H9 (cell line): ENCODE measurements at regions not wholly inside any gene's neighbourhood (a gene's known extent, or its start where the extent isn't known, plus 50 kb on each side); places are given as distances from the start of the nearest gene placed in this dataset.
A peak's percentile ranks its signal among the peaks of the same experiment; 100 is the strongest.

ENCODE experiments used
- DNase-seq: peaks from one replicate; pipeline ENCODE4 v3.0.0-alpha.2; 2017
- H2AFZ ChIP-seq: one replicate; pipeline ENCODE4 v1.6.1; 2013; ENCODE audit warnings: mild to moderate bottlenecking, low read length, control low read depth, moderate library complexity
- H2AK5ac ChIP-seq: 2 replicates; pipeline ENCODE4 v1.6.1; 2013; ENCODE audit warnings: low read length, control low read depth, mixed read lengths; ENCODE audit not compliant: insufficient read length
- H2BK120ac ChIP-seq: one replicate; pipeline ENCODE4 v1.6.1; 2013; ENCODE audit warnings: low read depth, mild to moderate bottlenecking, low read length, control low read depth, inconsistent platforms; ENCODE audit not compliant: poor library complexity, severe bottlenecking
- H2BK12ac ChIP-seq: 2 replicates; pipeline ENCODE4 v1.6.1; 2013; ENCODE audit warnings: low read length, control low read depth, mixed read lengths, low read depth; ENCODE audit not compliant: insufficient read length
- H2BK15ac ChIP-seq: 2 replicates; pipeline ENCODE4 v1.6.1; 2013; ENCODE audit warnings: low read depth, low read length, control low read depth
- H2BK20ac ChIP-seq: one replicate; pipeline ENCODE4 v1.6.1; 2013; ENCODE audit warnings: low read depth, mild to moderate bottlenecking, low read length, control low read depth, inconsistent platforms; ENCODE audit not compliant: poor library complexity, severe bottlenecking
- H2BK5ac ChIP-seq: 2 replicates; pipeline ENCODE4 v1.6.1; 2013; ENCODE audit warnings: low read length, control low read depth, mixed read lengths; ENCODE audit not compliant: insufficient read length
- H3K14ac ChIP-seq: 2 replicates; pipeline ENCODE4 v1.6.1; 2013; ENCODE audit warnings: low read length, control low read depth; ENCODE audit not compliant: insufficient read depth
- H3K18ac ChIP-seq: 2 replicates; pipeline ENCODE4 v1.6.1; 2013; ENCODE audit warnings: low read depth, mild to moderate bottlenecking, mixed read lengths, low read length, control low read depth; ENCODE audit not compliant: insufficient read length
- H3K23ac ChIP-seq: 2 replicates; pipeline ENCODE4 v1.6.1; 2013; ENCODE audit warnings: low read length, control low read depth, mixed read lengths, low read depth; ENCODE audit not compliant: insufficient read length
- H3K23me2 ChIP-seq: 2 replicates; pipeline ENCODE4 v1.6.1; 2013; ENCODE audit warnings: low read depth, mild to moderate bottlenecking, mixed read lengths, low read length, control low read depth; ENCODE audit not compliant: insufficient read length, poor library complexity, severe bottlenecking
- H3K27ac ChIP-seq: 2 replicates; pipeline ENCODE4 v1.5.1; 2013; ENCODE audit warnings: low read length, control low read depth, mixed read lengths, low read depth; ENCODE audit not compliant: insufficient read length
- H3K27me3 ChIP-seq: 2 replicates; pipeline ENCODE4 v1.6.1; 2013; ENCODE audit warnings: low read length, control low read depth, inconsistent platforms; ENCODE audit not compliant: insufficient read depth
- H3K4ac ChIP-seq: 2 replicates; pipeline ENCODE4 v1.6.1; 2013; ENCODE audit warnings: low read depth, mild to moderate bottlenecking, control low read depth, inconsistent platforms, low read length, moderate library complexity
- H3K4me1 ChIP-seq: 2 replicates; pipeline ENCODE4 v1.6.1; 2013; ENCODE audit warnings: low read length, control low read depth, inconsistent platforms; ENCODE audit not compliant: insufficient read depth
- H3K4me2 ChIP-seq: 2 replicates; pipeline ENCODE4 v1.6.1; 2013; ENCODE audit warnings: low read length, control low read depth, mixed read lengths; ENCODE audit not compliant: insufficient read length, insufficient read depth
- H3K56ac ChIP-seq: 2 replicates; pipeline ENCODE4 v1.6.1; 2013; ENCODE audit warnings: low read depth, mild to moderate bottlenecking, mixed read lengths, low read length, control low read depth; ENCODE audit not compliant: insufficient read length
- H3K79me1 ChIP-seq: 2 replicates; pipeline ENCODE4 v1.6.1; 2013; ENCODE audit warnings: low read depth, mild to moderate bottlenecking, moderate library complexity, low read length, control low read depth, inconsistent platforms; ENCODE audit not compliant: insufficient read depth, poor library complexity, severe bottlenecking
- H3K79me2 ChIP-seq: 2 replicates; pipeline ENCODE4 v1.6.1; 2013; ENCODE audit warnings: low read length, control low read depth, inconsistent platforms; ENCODE audit not compliant: insufficient read depth
- H3K9ac ChIP-seq: 2 replicates; pipeline ENCODE4 v1.6.1; 2013; ENCODE audit warnings: low read length, control low read depth, mixed read lengths; ENCODE audit not compliant: insufficient read length; ENCODE audit errors: extremely low read depth
- H3K9me3 ChIP-seq: one replicate; pipeline ENCODE4 v1.6.1; 2013; ENCODE audit warnings: low read depth, low read length, inconsistent platforms; ENCODE audit not compliant: control insufficient read depth
- H3T11ph ChIP-seq: one replicate; pipeline ENCODE4 v1.6.1; 2013; ENCODE audit warnings: mild to moderate bottlenecking, low read length, control low read depth, inconsistent platforms
- H4K20me1 ChIP-seq: one replicate; pipeline ENCODE4 v1.6.1; 2013; ENCODE audit not compliant: control insufficient read depth, insufficient read length, insufficient read depth
- H4K5ac ChIP-seq: 2 replicates; pipeline ENCODE4 v1.6.1; 2013; ENCODE audit warnings: low read depth, mild to moderate bottlenecking, mixed read lengths, low read length, control low read depth; ENCODE audit not compliant: insufficient read length
- H4K8ac ChIP-seq: replicated peaks from 2 replicates; pipeline ENCODE4 v1.6.1; 2013; ENCODE audit warnings: low read length, control low read depth, mixed read lengths, low read depth; ENCODE audit not compliant: insufficient read length
- H4K91ac ChIP-seq: 2 replicates; pipeline ENCODE4 v1.6.1; 2013; ENCODE audit warnings: low read depth, mild to moderate bottlenecking, moderate library complexity, mixed read lengths, low read length, control low read depth; ENCODE audit not compliant: insufficient read length
- H3K27ac Mint-ChIP-seq, 3 experiments: 2 replicates in 2 of 3; 3 replicates in 1 of 3; pipeline ENCODE4 v1.8.0; 2020 to 2021; ENCODE audit warnings: mixed read lengths in 3 of 3, mild to moderate bottlenecking in 1 of 3, moderate library complexity in 1 of 3
- H3K27me3 Mint-ChIP-seq: 2 replicates; pipeline ENCODE4 v1.8.0; 2021; ENCODE audit warnings: low read depth, mild to moderate bottlenecking, moderate library complexity, mixed read lengths
- H3K36me3 Mint-ChIP-seq, 3 experiments: 2 replicates in 2 of 3; 3 replicates in 1 of 3; pipeline ENCODE4 v1.8.0; 2020 to 2021; ENCODE audit warnings: low read depth in 3 of 3, mixed read lengths in 3 of 3; ENCODE audit not compliant: insufficient read depth in 1 of 3
- H3K4me1 Mint-ChIP-seq, 2 experiments: 2 replicates each; pipeline ENCODE4 v1.8.0; 2020; ENCODE audit warnings: mixed read lengths in 2 of 2
- H3K4me3 Mint-ChIP-seq, 2 experiments: 2 replicates in 1 of 2; 3 replicates in 1 of 2; pipeline ENCODE4 v1.8.0; 2020 to 2021; ENCODE audit warnings: mild to moderate bottlenecking in 2 of 2, mixed read lengths in 2 of 2, moderate library complexity in 1 of 2
- H3K9me3 Mint-ChIP-seq, 2 experiments: 2 replicates in 1 of 2; 3 replicates in 1 of 2; pipeline ENCODE4 v1.8.0; 2020; ENCODE audit warnings: mild to moderate bottlenecking in 2 of 2, mixed read lengths in 2 of 2, moderate library complexity in 1 of 2
- CTCF ChIP-seq: fragments of 200-600 bp; sonication (generic); conservative IDR thresholded peaks from 3 replicates; pipeline ENCODE4 v1.8.0; 2021; ENCODE audit warnings: antibody characterized with exemption, mild to moderate bottlenecking
- WGBS: extraction: QIAGEN DNeasy Blood & Tissue Kit; methylation state at CpG from one replicate; pipeline ENCODE4 v1.1.7; 2013; ENCODE audit warnings: missing lambda C conversion rate, low lambda C conversion rate, mixed read lengths; ENCODE audit not compliant: insufficient read length; ENCODE audit errors: extremely low coverage; 5-methylcytosine and 5-hydroxymethylcytosine counted together

GRCh38 chr10:10644008-10644646 lies 373.5 kb upstream of the CELF2 start:
- Histone ChIP-seq H2AFZ (no peak overlapping the region), H3K79me2 (no peaks in the 10 kb centered on the region), H2BK15ac (no peak overlapping the region), H4K5ac (no peak overlapping the region), H2BK20ac (no peak overlapping the region), H2BK12ac (no peak overlapping the region), H3K27ac (no peak overlapping the region), H3K23ac (no peak overlapping the region), H3K27me3 (no peaks in the 10 kb centered on the region), H3K9me3 (no peaks in the 10 kb centered on the region), H2BK5ac (no peak overlapping the region), H4K91ac (no peak overlapping the region), H4K20me1 (no peaks in the 10 kb centered on the region), H3K18ac (no peak overlapping the region), H3K4ac (no peak overlapping the region), H3K23me2 (no peaks in the 10 kb centered on the region), H2AK5ac (no peak overlapping the region), H3K4me2 (no peak overlapping the region), H2BK120ac (no peak overlapping the region), H3K14ac (no peak overlapping the region), H3T11ph (no peak overlapping the region), H3K56ac (no peak overlapping the region), H3K79me1 (no peaks in the 10 kb centered on the region), H4K8ac (no peak overlapping the region), H3K4me1 (peaks cover 7% of the 10 kb centered on the region; the same call in 1 of the 2 replicates), H3K9ac (no peak overlapping the region)
- peaks cover 0 to 4% of the 10 kb centered on the region in 2 experiments; a peak in 2 of 5 replicates for H3K9me3 Mint-ChIP-seq
- TF ChIP-seq CTCF, result no peak
- peaks cover 0 to 3% (median 3%) of the 10 kb centered on the region in 3 experiments; a peak in 2 of 7 replicates for H3K36me3 Mint-ChIP-seq
- no peak for DNase-seq
- WGBS, result no CpG with 5 or more reads among the region's 5 CpGs
- H3K4me3 Mint-ChIP-seq, result no peak overlapping the region
- peaks cover 47 to 49% of the 10 kb centered on the region in 2 experiments for H3K4me1 Mint-ChIP-seq
- no peaks in the 10 kb centered on the region; the same call in none of the 2 replicates for H3K27me3 Mint-ChIP-seq
- 0 out of 7 replicates have a peak overlapping the region, but pooled peaks of 1 of the 3 experiments have one; percentile 75 for H3K27ac Mint-ChIP-seq
